HepG2 (cell line): ENCODE measurements at regions not wholly inside any gene's neighbourhood (a gene's known extent, or its start where the extent isn't known, plus 50 kb on each side); places are given as distances from the start of the nearest gene placed in this dataset.

Experiments
- ATAC-seq: fragments of 200-7000 bp; cut with Tn5 transposase; 3 replicates; pipeline ENCODE4 v1.9.1; 2020; ENCODE audit warnings: mild to moderate bottlenecking, moderate library complexity
- BruUV-seq: library from RNA; stranded (reverse); fragments of 400-500 nt; replicated peaks from 2 replicates; lab custom pipeline; 2021; lab: Mats Ljungman, UMichigan
- CTCF ChIA-PET: fragments of 300-600 bp; formaldehyde crosslinking; extraction: SDS; loops from one replicate; lab custom pipeline; 2021; ENCODE audit warnings: low total read pairs, inconsistent platforms, low intra/inter-chr PET ratio; lab: Yijun Ruan, JAX
- POLR2A ChIA-PET: fragments of 350-600 bp; sonication (Branson Sonifier 250); formaldehyde crosslinking; loops from one replicate; lab custom pipeline; 2020; ENCODE audit warnings: antibody characterized with exemption, inconsistent platforms; lab: Yijun Ruan, JAX
- DNase-seq: peaks from one replicate; pipeline ENCODE4 v3.0.0-alpha.2; 2015; ENCODE audit warnings: low spot score
- FAIRE-seq: peaks from 3 replicates; lab custom pipeline; 2011; peaks lifted over from hg19 to GRCh38; lab: Jason Lieb, UNC
- H2AFZ ChIP-seq: one replicate; pipeline ENCODE4 v1.6.1; 2011; ENCODE audit warnings: low read length, inconsistent platforms
- H3K27ac ChIP-seq: fragments of 300-600 bp; 3 replicates; pipeline ENCODE4 v1.8.0; 2011; ENCODE audit warnings: mixed run types, mild to moderate bottlenecking, mixed read lengths, low read length, inconsistent platforms; ENCODE audit not compliant: insufficient read depth; ENCODE audit errors: extremely low read length
- H3K27me3 ChIP-seq, 2 experiments: fragments of 200-600 bp in 1 of 2; 2 replicates in 1 of 2; 3 replicates in 1 of 2; pipeline versions ENCODE4 v1.6.0 to v1.8.0; 2011; ENCODE audit warnings: low read length in 2 of 2, mild to moderate bottlenecking in 2 of 2, moderate library complexity in 2 of 2, inconsistent platforms in 1 of 2; ENCODE audit not compliant: insufficient read depth in 2 of 2, control insufficient read depth in 1 of 2
- H3K36me3 ChIP-seq, 2 experiments: fragments of 200-600 bp in 1 of 2; replicated peaks in 1 of 2; 2 replicates in 1 of 2; 3 replicates in 1 of 2; pipeline versions ENCODE4 v1.5.1 to v1.8.0; 2011; ENCODE audit warnings: low read length in 2 of 2, inconsistent platforms in 1 of 2; ENCODE audit not compliant: insufficient read depth in 2 of 2, control insufficient read depth in 1 of 2
- H3K4me1 ChIP-seq: 2 replicates; pipeline ENCODE4 v1.5.1; 2012; ENCODE audit warnings: low read length, inconsistent platforms; ENCODE audit not compliant: insufficient read depth
- H3K4me2 ChIP-seq: 2 replicates; pipeline ENCODE4 v1.6.0; 2011; ENCODE audit warnings: low read depth, low read length, inconsistent platforms
- H3K4me3 ChIP-seq, 3 experiments: fragments of 200-600 bp in 1 of 3; sonication (generic), shearing (Covaris generic) in 1 of 3; replicated peaks in 1 of 3; 2 replicates each; pipeline ENCODE4 v1.5.1; 2011 to 2016; ENCODE audit warnings: low read length in 3 of 3, inconsistent platforms in 2 of 3, low read depth in 2 of 3, mild to moderate bottlenecking in 2 of 3, control low read depth in 1 of 3, mixed read lengths in 1 of 3; ENCODE audit not compliant: insufficient read depth in 1 of 3
- H3K79me2 ChIP-seq: one replicate; pipeline ENCODE4 v1.6.1; 2011; ENCODE audit warnings: low read length, inconsistent platforms; ENCODE audit not compliant: insufficient read depth
- H3K9ac ChIP-seq: 2 replicates; pipeline ENCODE4 v1.6.0; 2011; ENCODE audit warnings: mild to moderate bottlenecking, low read depth, low read length, inconsistent platforms; ENCODE audit not compliant: insufficient read depth
- H3K9me3 ChIP-seq: 2 replicates; pipeline ENCODE4 v1.5.1; 2012; ENCODE audit warnings: mild to moderate bottlenecking, low read length
- H4K20me1 ChIP-seq: 2 replicates; pipeline ENCODE4 v1.6.0; 2011; ENCODE audit warnings: inconsistent platforms, mild to moderate bottlenecking, low read length, moderate library complexity; ENCODE audit not compliant: insufficient read depth
- ATF7 ChIP-seq, 2 experiments: fragments of 450-650 bp in 1 of 2; sonication (generic) in 1 of 2; formaldehyde crosslinking in 1 of 2; IDR thresholded peaks; 2 replicates each; pipeline versions ENCODE4 v1.4.0 to v1.6.1; 2016 to 2020; ENCODE audit warnings: antibody characterized with exemption in 1 of 2, mild to moderate bottlenecking in 1 of 2, missing genetic modification reagents in 1 of 2
- CBX2 ChIP-seq, 2 experiments: fragments of 200-600 bp in 1 of 2; sonication (generic); formaldehyde crosslinking in 1 of 2; IDR thresholded peaks; 2 replicates each; pipeline versions ENCODE4 v1.7.0 to v1.8.1; 2018 to 2022; ENCODE audit warnings: low read depth in 2 of 2, low read length in 1 of 2, mild to moderate bottlenecking in 1 of 2, missing genetic modification reagents in 1 of 2
- CEBPZ ChIP-seq: IDR thresholded peaks from 2 replicates; pipeline ENCODE4 v1.6.1; 2012; ENCODE audit warnings: low read length, improper control_type of control experiment
- NPAS2 ChIP-seq: sonication (generic); formaldehyde crosslinking; IDR thresholded peaks from 2 replicates; pipeline ENCODE4 v1.8.0; 2022; ENCODE audit warnings: mild to moderate bottlenecking, missing genetic modification reagents, borderline replicate concordance
- PAXIP1 ChIP-seq: sonication (generic); formaldehyde crosslinking; conservative IDR thresholded peaks from 2 replicates; pipeline ENCODE4 v1.4.0; 2020; ENCODE audit warnings: mild to moderate bottlenecking, missing genetic modification reagents, moderate library complexity
- YY1 ChIP-seq: IDR thresholded peaks from 2 replicates; pipeline ENCODE4 v1.6.1; 2011; ENCODE audit warnings: low read length, low read depth, moderate library complexity, mild to moderate bottlenecking; ENCODE audit not compliant: insufficient read depth, insufficient replicate concordance
- ZBTB14 ChIP-seq: sonication (generic); formaldehyde crosslinking; IDR thresholded peaks from 2 replicates; pipeline ENCODE4 v1.4.0; 2020; ENCODE audit warnings: missing genetic modification reagents
- WGBS: methylation state at CpG from one replicate; pipeline ENCODE4 v1.1.6; 2017; ENCODE audit warnings: low lambda C conversion rate; 5-methylcytosine and 5-hydroxymethylcytosine counted together
- in situ Hi-C: cut with HindIII; loops from 2 replicates; pipeline ENCODE4 v1.10.0; 2017; ENCODE audit warnings: low pct_unique_long_range_greater_than_20kb; ENCODE audit not compliant: extremely low pct_ligation_motif_present
- intact Hi-C: fragments of 100-400 bp; cut with micrococcal nuclease; formaldehyde crosslinking; loops from one replicate; pipeline ENCODE4 v1.10.0; 2022; ENCODE audit not compliant: unreplicated experiment

GRCh38 chr1:195327361-195327760 is 1280.9 kb downstream of the KCNT2 start (continued):
- no peak for TF ChIP-seq ZBTB14 (CRISPR knock-in tag)

GRCh38 chr1:195326325-195326724 is 1281.9 kb downstream of the KCNT2 start:
- BruUV-seq, result no TSS peak
- Histone ChIP-seq H3K9ac (no peak overlapping the region), H3K27ac (no peak overlapping the region), H3K79me2 (no peaks in the 10 kb centered on the region), H3K4me2 (no peak overlapping the region), H3K27me3 (no peaks in the 10 kb centered on the region), H3K9me3 (no peaks in the 10 kb centered on the region), H3K4me3 (no peak overlapping the region), H3K36me3 (no peaks in the 10 kb centered on the region), H3K4me1 (no peaks in the 10 kb centered on the region), H2AFZ (no peak overlapping the region), H4K20me1 (no peaks in the 10 kb centered on the region)
- in situ Hi-C loops, result no loop called here
- FAIRE-seq (no peak), ATAC-seq (no peak), DNase-seq (no peak)
- intact Hi-C loops, result no loop called here
- CTCF ChIA-PET, result no interaction called here
- POLR2A ChIA-PET, result no interaction called here
- TF ChIP-seq ATF7 (IDR thresholded peaks at IDR 0.05) (peak; percentile 59), ATF7 (CRISPR knock-in tag; IDR thresholded peaks at IDR 0.05) (no peak), NPAS2 (CRISPR knock-in tag) (no peak)
- 2% methylated on average over 1 of the region's 1 CpG for WGBS

- POLR2A ChIA-PET, result no interaction called here
- Histone ChIP-seq H3K9ac (no peak overlapping the region), H3K27ac (no peak overlapping the region), H4K20me1 (no peaks in the 10 kb centered on the region), H3K9me3 (no peaks in the 10 kb centered on the region), H3K4me3 (no peak overlapping the region), H2AFZ (no peak overlapping the region), H3K36me3 (no peaks in the 10 kb centered on the region), H3K27me3 (no peaks in the 10 kb centered on the region), H3K4me2 (no peak overlapping the region), H3K79me2 (no peaks in the 10 kb centered on the region), H3K4me1 (no peaks in the 10 kb centered on the region)
- BruUV-seq, result no TSS peak
- in situ Hi-C loops (no loop called here), intact Hi-C loops (no loop called here)
- ATAC-seq, result no peak
- FAIRE-seq, result no peak
- 64% methylated on average over 12 of the region's 12 CpGs for WGBS
- CTCF ChIA-PET, result no interaction called here
- no peak for DNase-seq
- TF ChIP-seq CBX2 (IDR thresholded peaks at IDR 0.05; ENCODE audit: low read depth, low read length) (no peak), CBX2 (CRISPR knock-in tag; IDR thresholded peaks at IDR 0.05; ENCODE audit: low read depth) (no peak), YY1 (no peak), PAXIP1 (CRISPR knock-in tag) (no peak), CEBPZ (no peak)
Observed at GRCh38 chr1:195325181-195325580, 1283.1 kb downstream of the KCNT2 start.
